SU-DHL-6 (cell line): ENCODE measurements at regions not wholly inside any gene's neighbourhood (a gene's known extent, or its start where the extent isn't known, plus 50 kb on each side); places are given as distances from the start of the nearest gene placed in this dataset.

ENCODE experiments used
- CTCF ChIP-seq: fragments of 200-600 bp; sonication (generic); IDR thresholded peaks from one replicate; pipeline ENCODE4 v1.5.1; 2017; ENCODE audit warnings: antibody characterized with exemption, mild to moderate bottlenecking, low read length, moderate library complexity; ENCODE audit not compliant: insufficient read depth, poor library complexity, severe bottlenecking
- EZH2phosphoT487 ChIP-seq: fragments of 200-600 bp; sonication (generic), shearing (Covaris generic); conservative IDR thresholded peaks from 2 replicates; pipeline ENCODE4 v1.6.1; 2018; ENCODE audit warnings: mild to moderate bottlenecking, antibody characterized with exemption, low read length, moderate library complexity, mixed read lengths

GRCh38 chr2:234242459-234242836, 191.9 kb downstream of the SPP2 start:
- TF ChIP-seq CTCF (no peak), EZH2phosphoT487 (no peak)
